ENCODE measurements at regions not wholly inside any gene's neighbourhood (a gene's known extent, or its start where the extent isn't known, plus 50 kb on each side); places are given as distances from the start of the nearest gene placed in this dataset.
"Not testable (repeated sequence)": the region's sequence is repeated elsewhere in the genome, so short reads cannot be mapped to it uniquely, and the experiment has no call there.

- peaks cover 27% of the 10 kb centered on the region for H3K9me3 ChIP-seq (ENCODE audit: low read length)
- H3K4me2 ChIP-seq (ENCODE audit: low read depth, low read length, poor library complexity, severe bottlenecking), result no peak overlapping the region
- peak; percentile 45 for DNase-seq
- H3K9me2 ChIP-seq (replicated peaks; ENCODE audit: insufficient read depth, low read length), result no peaks in the 10 kb centered on the region
- no peak overlapping the region for H2AFZ ChIP-seq (ENCODE audit: low read length)
- no peaks in the 10 kb centered on the region for H3K79me2 ChIP-seq (ENCODE audit: low read length)
- no peaks in the 10 kb centered on the region for H3K4me1 ChIP-seq (ENCODE audit: low read length)
- H3K27ac ChIP-seq (ENCODE audit: low read length), result no peak overlapping the region
- no peaks in the 10 kb centered on the region for H3K27me3 ChIP-seq (ENCODE audit: low read length)
- no peaks in the 10 kb centered on the region for H4K20me1 ChIP-seq (ENCODE audit: insufficient read depth, low read depth, low read length)
- H3K9ac ChIP-seq (ENCODE audit: low read length), result no peak overlapping the region
- no peak overlapping the region for H3K4me3 ChIP-seq (ENCODE audit: low read length)
- H3K36me3 ChIP-seq (ENCODE audit: insufficient read depth, low read length), result no peaks in the 10 kb centered on the region
Measured at GRCh38 chr13:104534847-104535246, 1468.6 kb upstream of the SLC10A2 start.

GRCh38 chr13:104532132-104532531 is 1465.9 kb upstream of the SLC10A2 start:
- Histone ChIP-seq H3K4me2 (ENCODE audit: low read depth, low read length, poor library complexity, severe bottlenecking) (no peak overlapping the region), H3K27ac (ENCODE audit: low read length) (no peak overlapping the region), H3K27me3 (ENCODE audit: low read length) (no peaks in the 10 kb centered on the region), H3K36me3 (ENCODE audit: insufficient read depth, low read length) (no peaks in the 10 kb centered on the region), H4K20me1 (ENCODE audit: insufficient read depth, low read depth, low read length) (no peaks in the 10 kb centered on the region), H3K4me1 (ENCODE audit: low read length) (no peaks in the 10 kb centered on the region), H3K9ac (ENCODE audit: low read length) (no peak overlapping the region), H3K9me2 (replicated peaks; ENCODE audit: insufficient read depth, low read length) (no peaks in the 10 kb centered on the region), H2AFZ (ENCODE audit: low read length) (no peak overlapping the region), H3K4me3 (ENCODE audit: low read length) (no peak overlapping the region), H3K9me3 (ENCODE audit: low read length) (peaks cover 25% of the 10 kb centered on the region), H3K79me2 (ENCODE audit: low read length) (no peaks in the 10 kb centered on the region)
- no peak for DNase-seq

- Histone ChIP-seq H3K79me2 (ENCODE audit: low read length) (no peaks in the 10 kb centered on the region), H3K36me3 (ENCODE audit: insufficient read depth, low read length) (no peaks in the 10 kb centered on the region), H3K4me2 (ENCODE audit: low read depth, low read length, poor library complexity, severe bottlenecking) (no peak overlapping the region), H2AFZ (ENCODE audit: low read length) (no peak overlapping the region), H3K27ac (ENCODE audit: low read length) (no peak overlapping the region), H3K27me3 (ENCODE audit: low read length) (no peaks in the 10 kb centered on the region), H3K9ac (ENCODE audit: low read length) (no peak overlapping the region), H3K9me2 (replicated peaks; ENCODE audit: insufficient read depth, low read length) (no peaks in the 10 kb centered on the region), H3K9me3 (ENCODE audit: low read length) (peaks cover 23% of the 10 kb centered on the region), H3K4me1 (ENCODE audit: low read length) (no peaks in the 10 kb centered on the region), H3K4me3 (ENCODE audit: low read length) (no peak overlapping the region), H4K20me1 (ENCODE audit: insufficient read depth, low read depth, low read length) (no peaks in the 10 kb centered on the region)
- no peak for DNase-seq
Measured at GRCh38 chr13:104530741-104531140, 1464.5 kb upstream of the SLC10A2 start.

- no peak for DNase-seq
- Histone ChIP-seq H3K27me3 (ENCODE audit: low read length) (no peaks in the 10 kb centered on the region), H3K27ac (ENCODE audit: low read length) (no peak overlapping the region), H3K9ac (ENCODE audit: low read length) (no peak overlapping the region), H2AFZ (ENCODE audit: low read length) (no peak overlapping the region), H3K9me3 (ENCODE audit: low read length) (peaks cover 35% of the 10 kb centered on the region), H3K79me2 (ENCODE audit: low read length) (no peaks in the 10 kb centered on the region), H3K4me1 (ENCODE audit: low read length) (no peaks in the 10 kb centered on the region), H3K4me3 (ENCODE audit: low read length) (no peak overlapping the region), H3K9me2 (replicated peaks; ENCODE audit: insufficient read depth, low read length) (no peaks in the 10 kb centered on the region), H3K36me3 (ENCODE audit: insufficient read depth, low read length) (no peaks in the 10 kb centered on the region), H4K20me1 (ENCODE audit: insufficient read depth, low read depth, low read length) (no peaks in the 10 kb centered on the region), H3K4me2 (ENCODE audit: low read depth, low read length, poor library complexity, severe bottlenecking) (no peak overlapping the region)
Measured at GRCh38 chr13:104526561-104526960, 1460.3 kb upstream of the SLC10A2 start.

DNA sequence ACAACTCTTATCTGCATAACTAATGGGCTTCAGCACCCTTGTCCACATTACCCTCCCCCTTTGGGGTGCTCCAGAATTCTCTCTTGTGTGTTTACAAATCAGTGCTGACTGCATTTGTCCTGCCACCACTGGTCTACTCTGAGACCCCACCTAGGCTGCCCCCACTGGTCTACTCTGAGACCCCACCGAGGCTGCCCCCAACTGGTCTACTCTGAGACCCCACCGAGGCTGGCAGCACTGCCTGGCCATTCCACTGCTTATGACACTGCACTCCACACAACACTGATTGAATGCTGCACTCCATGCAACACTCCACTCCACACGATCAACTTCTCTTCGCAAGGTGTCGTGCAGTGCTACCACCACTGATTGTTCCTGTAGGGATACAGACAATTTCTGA is 1459.2 kb upstream of the SLC10A2 start:
- no peaks in the 10 kb centered on the region for H3K4me1 ChIP-seq (ENCODE audit: low read length)
- H3K9ac ChIP-seq (ENCODE audit: low read length), result no peak overlapping the region
- H3K79me2 ChIP-seq (ENCODE audit: low read length), result no peaks in the 10 kb centered on the region
- H3K36me3 ChIP-seq (ENCODE audit: insufficient read depth, low read length), result no peaks in the 10 kb centered on the region
- no peak overlapping the region for H3K27ac ChIP-seq (ENCODE audit: low read length)
- H4K20me1 ChIP-seq (ENCODE audit: insufficient read depth, low read depth, low read length), result no peaks in the 10 kb centered on the region
- H2AFZ ChIP-seq (ENCODE audit: low read length), result no peak overlapping the region
- no peak overlapping the region for H3K4me3 ChIP-seq (ENCODE audit: low read length)
- peaks cover 34% of the 10 kb centered on the region for H3K9me3 ChIP-seq (ENCODE audit: low read length)
- no peak overlapping the region for H3K4me2 ChIP-seq (ENCODE audit: low read depth, low read length, poor library complexity, severe bottlenecking)
- no peaks in the 10 kb centered on the region for H3K9me2 ChIP-seq (replicated peaks; ENCODE audit: insufficient read depth, low read length)
- no peak for DNase-seq
- H3K27me3 ChIP-seq (ENCODE audit: low read length), result no peaks in the 10 kb centered on the region

DNA sequence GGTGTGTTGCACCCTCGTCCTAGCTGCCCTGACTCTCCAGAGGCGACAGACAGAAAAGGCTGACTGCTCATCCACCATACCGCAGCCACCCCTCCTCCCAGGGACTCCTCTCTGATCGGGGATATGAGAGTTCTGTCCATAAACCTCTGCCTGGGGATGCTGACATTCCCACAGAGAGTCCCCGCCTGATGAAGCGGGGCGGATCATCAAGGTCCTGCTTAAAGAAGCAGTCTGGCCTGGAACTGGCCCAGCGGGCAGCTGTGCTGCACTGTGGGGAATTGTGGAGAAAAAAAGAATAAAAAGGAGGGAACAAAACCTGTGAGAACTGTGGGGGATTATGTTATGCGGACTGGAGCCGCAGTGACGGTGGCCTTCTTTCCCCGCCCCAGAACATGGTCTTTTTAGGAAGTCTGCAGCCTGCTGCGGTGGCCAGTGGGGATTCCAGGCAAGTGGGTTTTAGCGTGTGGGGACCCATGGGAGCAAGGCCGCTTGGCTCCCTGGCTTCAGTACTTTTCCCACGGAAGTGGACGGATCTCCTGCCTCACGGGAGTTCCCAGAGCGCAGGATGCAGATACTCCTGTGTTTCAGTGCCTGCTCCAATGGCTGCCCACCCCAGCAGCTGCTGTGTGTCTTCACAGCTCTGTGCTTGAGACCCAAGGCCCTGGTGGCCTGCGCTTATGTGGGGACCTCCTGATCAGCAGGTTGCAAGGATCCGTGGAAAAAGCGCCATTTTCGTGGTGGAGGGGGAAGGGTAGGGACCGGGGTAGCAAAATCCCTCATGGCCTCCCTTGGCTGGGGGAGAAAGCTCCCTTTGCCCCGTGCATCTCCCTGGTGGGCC is 1456.2 kb upstream of the SLC10A2 start:
- peaks cover 25% of the 10 kb centered on the region for H3K9me3 ChIP-seq (ENCODE audit: low read length)
- H3K9me2 ChIP-seq (replicated peaks; ENCODE audit: insufficient read depth, low read length), result no peaks in the 10 kb centered on the region
- no peak overlapping the region for H3K27ac ChIP-seq (ENCODE audit: low read length)
- no peaks in the 10 kb centered on the region for H3K4me1 ChIP-seq (ENCODE audit: low read length)
- H2AFZ ChIP-seq (ENCODE audit: low read length), result no peak overlapping the region
- DNase-seq, result no peak
- no peaks in the 10 kb centered on the region for H3K27me3 ChIP-seq (ENCODE audit: low read length)
- no peaks in the 10 kb centered on the region for H4K20me1 ChIP-seq (ENCODE audit: insufficient read depth, low read depth, low read length)
- H3K9ac ChIP-seq (ENCODE audit: low read length), result no peak overlapping the region
- H3K4me3 ChIP-seq (ENCODE audit: low read length), result no peak overlapping the region
- H3K36me3 ChIP-seq (ENCODE audit: insufficient read depth, low read length), result no peaks in the 10 kb centered on the region
- no peaks in the 10 kb centered on the region for H3K79me2 ChIP-seq (ENCODE audit: low read length)
- H3K4me2 ChIP-seq (ENCODE audit: low read depth, low read length, poor library complexity, severe bottlenecking), result no peak overlapping the region

- H3K9me2 ChIP-seq (replicated peaks; ENCODE audit: insufficient read depth, low read length), result no peaks in the 10 kb centered on the region
- no peak overlapping the region for H3K4me3 ChIP-seq (ENCODE audit: low read length)
- H4K20me1 ChIP-seq (ENCODE audit: insufficient read depth, low read depth, low read length), result no peaks in the 10 kb centered on the region
- peaks cover 38% of the 10 kb centered on the region for H3K9me3 ChIP-seq (ENCODE audit: low read length)
- no peak overlapping the region for H3K27ac ChIP-seq (ENCODE audit: low read length)
- H3K4me1 ChIP-seq (ENCODE audit: low read length), result no peaks in the 10 kb centered on the region
- H3K27me3 ChIP-seq (ENCODE audit: low read length), result no peaks in the 10 kb centered on the region
- DNase-seq, result no peak
- no peaks in the 10 kb centered on the region for H3K36me3 ChIP-seq (ENCODE audit: insufficient read depth, low read length)
- no peak overlapping the region for H3K4me2 ChIP-seq (ENCODE audit: low read depth, low read length, poor library complexity, severe bottlenecking)
- no peaks in the 10 kb centered on the region for H3K79me2 ChIP-seq (ENCODE audit: low read length)
- H3K9ac ChIP-seq (ENCODE audit: low read length), result no peak overlapping the region
- H2AFZ ChIP-seq (ENCODE audit: low read length), result no peak overlapping the region
Measured at GRCh38 chr13:104510422-104510821, 1444.2 kb upstream of the SLC10A2 start.

DNA sequence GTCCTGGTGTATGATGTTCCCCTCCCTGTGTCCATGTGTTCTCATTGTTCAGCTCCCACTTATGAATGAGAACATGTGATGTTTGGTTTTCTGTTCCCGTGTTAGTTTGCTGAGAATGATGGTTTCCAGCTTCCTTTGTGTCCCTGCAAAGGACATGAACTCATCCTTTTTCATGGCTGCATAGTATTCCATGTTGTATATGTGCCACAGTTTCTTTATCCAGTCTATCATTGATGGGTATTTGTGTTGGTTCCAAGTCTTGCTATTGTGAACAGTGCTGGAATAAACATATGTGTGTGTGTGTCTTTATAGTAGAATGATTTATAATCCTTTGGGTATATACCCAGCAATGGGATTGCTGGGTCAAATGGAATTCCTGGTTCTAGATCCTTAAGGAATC is 1427.3 kb upstream of the SLC10A2 start:
- not testable (repeated sequence) for H3K27me3 ChIP-seq (ENCODE audit: low read length); H2AFZ ChIP-seq (ENCODE audit: low read length); H3K9me2 ChIP-seq (replicated peaks; ENCODE audit: insufficient read depth, low read length); H3K4me2 ChIP-seq (ENCODE audit: low read depth, low read length, poor library complexity, severe bottlenecking); H3K4me3 ChIP-seq (ENCODE audit: low read length); H3K36me3 ChIP-seq (ENCODE audit: insufficient read depth, low read length); DNase-seq; H3K27ac ChIP-seq (ENCODE audit: low read length); H3K79me2 ChIP-seq (ENCODE audit: low read length); H3K9ac ChIP-seq (ENCODE audit: low read length); H3K4me1 ChIP-seq (ENCODE audit: low read length); H4K20me1 ChIP-seq (ENCODE audit: insufficient read depth, low read depth, low read length)
- peaks cover 13% of the 10 kb centered on the region; the same call in 1 of the 2 replicates for H3K9me3 ChIP-seq (ENCODE audit: low read length)
